ENCODE measurements at regions not wholly inside any gene's neighbourhood (a gene's known extent, or its start where the extent isn't known, plus 50 kb on each side); places are given as distances from the start of the nearest gene placed in this dataset.

DNA sequence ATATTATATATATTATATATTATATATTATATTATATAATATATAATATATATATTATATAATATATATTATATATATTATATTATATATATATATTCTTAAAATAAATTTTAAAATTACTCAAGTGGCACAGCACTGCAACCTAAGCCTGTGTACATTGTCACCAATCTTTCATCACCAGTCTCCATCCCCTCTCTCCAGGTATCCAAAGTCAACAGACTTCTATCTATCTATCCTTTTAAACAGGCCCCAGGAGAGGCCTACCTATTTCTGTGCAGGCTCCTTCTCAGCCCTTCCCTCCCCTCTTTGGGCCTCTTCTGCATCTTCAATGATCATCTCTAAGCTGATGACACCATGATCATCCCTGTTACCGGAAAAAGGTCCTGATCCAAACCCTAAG, 111.7 kb downstream of the RHOU start:
- no peak for TF ChIP-seq POLR2A (IDR thresholded peaks at IDR 0.05)
- TF ChIP-seq, protein P1, sequence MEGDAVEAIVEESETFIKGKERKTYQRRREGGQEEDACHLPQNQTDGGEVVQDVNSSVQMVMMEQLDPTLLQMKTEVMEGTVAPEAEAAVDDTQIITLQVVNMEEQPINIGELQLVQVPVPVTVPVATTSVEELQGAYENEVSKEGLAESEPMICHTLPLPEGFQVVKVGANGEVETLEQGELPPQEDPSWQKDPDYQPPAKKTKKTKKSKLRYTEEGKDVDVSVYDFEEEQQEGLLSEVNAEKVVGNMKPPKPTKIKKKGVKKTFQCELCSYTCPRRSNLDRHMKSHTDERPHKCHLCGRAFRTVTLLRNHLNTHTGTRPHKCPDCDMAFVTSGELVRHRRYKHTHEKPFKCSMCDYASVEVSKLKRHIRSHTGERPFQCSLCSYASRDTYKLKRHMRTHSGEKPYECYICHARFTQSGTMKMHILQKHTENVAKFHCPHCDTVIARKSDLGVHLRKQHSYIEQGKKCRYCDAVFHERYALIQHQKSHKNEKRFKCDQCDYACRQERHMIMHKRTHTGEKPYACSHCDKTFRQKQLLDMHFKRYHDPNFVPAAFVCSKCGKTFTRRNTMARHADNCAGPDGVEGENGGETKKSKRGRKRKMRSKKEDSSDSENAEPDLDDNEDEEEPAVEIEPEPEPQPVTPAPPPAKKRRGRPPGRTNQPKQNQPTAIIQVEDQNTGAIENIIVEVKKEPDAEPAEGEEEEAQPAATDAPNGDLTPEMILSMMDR (IDR thresholded peaks at IDR 0.05), result no peak
